Panc1 (cell line): ENCODE measurements at regions not wholly inside any gene's neighbourhood (a gene's known extent, or its start where the extent isn't known, plus 50 kb on each side); places are given as distances from the start of the nearest gene placed in this dataset.
A peak's percentile ranks its signal among the peaks of the same experiment; 100 is the strongest.

ENCODE experiments used
- POLR2AphosphoS5 ChIP-seq: IDR thresholded peaks from 2 replicates; pipeline ENCODE4 v1.6.1; 2012; ENCODE audit warnings: mild to moderate bottlenecking, low read depth, low read length, moderate library complexity
- TCF7L2 ChIP-seq: IDR thresholded peaks from 2 replicates; pipeline ENCODE4 v1.6.1; 2011; ENCODE audit warnings: mild to moderate bottlenecking, low read depth, low read length, inconsistent platforms
- TF ChIP-seq, protein P1 (sequence below): fragments of 450-650 bp; IDR thresholded peaks from 2 replicates; pipeline ENCODE4 v1.5.1; 2017; ENCODE audit warnings: mild to moderate bottlenecking
- TF ChIP-seq, protein P2 (sequence below), 2 experiments: IDR thresholded peaks; 2 replicates each; pipeline ENCODE4 v1.6.1; 2011 to 2012; ENCODE audit warnings: low read depth in 2 of 2, control low read depth in 1 of 2, low read length in 1 of 2, mild to moderate bottlenecking in 1 of 2, moderate library complexity in 1 of 2; ENCODE audit not compliant: insufficient read depth in 1 of 2

DNA sequence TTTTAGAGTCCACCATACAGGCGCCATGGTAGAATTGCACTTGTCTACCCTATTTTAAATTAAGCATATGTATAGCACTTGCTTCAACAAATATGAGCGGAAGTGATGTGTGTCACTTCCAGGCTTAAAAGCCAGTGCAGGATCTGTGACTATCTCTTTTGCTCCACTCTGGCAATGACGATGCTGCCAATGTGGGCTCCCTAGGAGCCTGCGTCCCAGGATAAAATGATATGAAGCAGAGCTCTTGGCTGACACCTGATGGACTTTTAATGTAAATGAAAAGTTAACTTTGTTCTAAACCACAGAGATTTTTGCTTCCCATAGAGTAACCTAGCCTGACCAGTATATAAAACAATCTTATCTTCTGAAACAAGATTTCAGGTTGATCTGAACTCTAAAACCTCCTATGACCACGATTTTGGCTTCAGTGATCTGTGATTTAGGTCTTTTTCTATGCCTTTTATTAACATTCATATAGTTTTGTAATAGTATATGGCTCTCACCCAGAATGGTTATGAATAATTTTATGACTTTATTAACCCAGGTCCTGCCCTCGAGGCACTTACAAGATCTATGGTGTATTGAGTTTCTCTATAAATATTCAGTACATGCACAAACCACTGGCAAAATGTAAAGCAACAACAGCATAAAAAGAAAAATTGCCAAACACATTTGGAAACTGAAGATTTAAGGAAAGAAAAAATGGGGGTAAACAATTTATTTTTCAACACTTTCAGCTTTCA lies 422.5 kb upstream of the PIK3C3 start:
- TF ChIP-seq, protein P1, sequence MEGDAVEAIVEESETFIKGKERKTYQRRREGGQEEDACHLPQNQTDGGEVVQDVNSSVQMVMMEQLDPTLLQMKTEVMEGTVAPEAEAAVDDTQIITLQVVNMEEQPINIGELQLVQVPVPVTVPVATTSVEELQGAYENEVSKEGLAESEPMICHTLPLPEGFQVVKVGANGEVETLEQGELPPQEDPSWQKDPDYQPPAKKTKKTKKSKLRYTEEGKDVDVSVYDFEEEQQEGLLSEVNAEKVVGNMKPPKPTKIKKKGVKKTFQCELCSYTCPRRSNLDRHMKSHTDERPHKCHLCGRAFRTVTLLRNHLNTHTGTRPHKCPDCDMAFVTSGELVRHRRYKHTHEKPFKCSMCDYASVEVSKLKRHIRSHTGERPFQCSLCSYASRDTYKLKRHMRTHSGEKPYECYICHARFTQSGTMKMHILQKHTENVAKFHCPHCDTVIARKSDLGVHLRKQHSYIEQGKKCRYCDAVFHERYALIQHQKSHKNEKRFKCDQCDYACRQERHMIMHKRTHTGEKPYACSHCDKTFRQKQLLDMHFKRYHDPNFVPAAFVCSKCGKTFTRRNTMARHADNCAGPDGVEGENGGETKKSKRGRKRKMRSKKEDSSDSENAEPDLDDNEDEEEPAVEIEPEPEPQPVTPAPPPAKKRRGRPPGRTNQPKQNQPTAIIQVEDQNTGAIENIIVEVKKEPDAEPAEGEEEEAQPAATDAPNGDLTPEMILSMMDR: peak; percentile 26
- TF ChIP-seq POLR2AphosphoS5 (no peak), TCF7L2 (no peak)
- TF ChIP-seq, protein P2, sequence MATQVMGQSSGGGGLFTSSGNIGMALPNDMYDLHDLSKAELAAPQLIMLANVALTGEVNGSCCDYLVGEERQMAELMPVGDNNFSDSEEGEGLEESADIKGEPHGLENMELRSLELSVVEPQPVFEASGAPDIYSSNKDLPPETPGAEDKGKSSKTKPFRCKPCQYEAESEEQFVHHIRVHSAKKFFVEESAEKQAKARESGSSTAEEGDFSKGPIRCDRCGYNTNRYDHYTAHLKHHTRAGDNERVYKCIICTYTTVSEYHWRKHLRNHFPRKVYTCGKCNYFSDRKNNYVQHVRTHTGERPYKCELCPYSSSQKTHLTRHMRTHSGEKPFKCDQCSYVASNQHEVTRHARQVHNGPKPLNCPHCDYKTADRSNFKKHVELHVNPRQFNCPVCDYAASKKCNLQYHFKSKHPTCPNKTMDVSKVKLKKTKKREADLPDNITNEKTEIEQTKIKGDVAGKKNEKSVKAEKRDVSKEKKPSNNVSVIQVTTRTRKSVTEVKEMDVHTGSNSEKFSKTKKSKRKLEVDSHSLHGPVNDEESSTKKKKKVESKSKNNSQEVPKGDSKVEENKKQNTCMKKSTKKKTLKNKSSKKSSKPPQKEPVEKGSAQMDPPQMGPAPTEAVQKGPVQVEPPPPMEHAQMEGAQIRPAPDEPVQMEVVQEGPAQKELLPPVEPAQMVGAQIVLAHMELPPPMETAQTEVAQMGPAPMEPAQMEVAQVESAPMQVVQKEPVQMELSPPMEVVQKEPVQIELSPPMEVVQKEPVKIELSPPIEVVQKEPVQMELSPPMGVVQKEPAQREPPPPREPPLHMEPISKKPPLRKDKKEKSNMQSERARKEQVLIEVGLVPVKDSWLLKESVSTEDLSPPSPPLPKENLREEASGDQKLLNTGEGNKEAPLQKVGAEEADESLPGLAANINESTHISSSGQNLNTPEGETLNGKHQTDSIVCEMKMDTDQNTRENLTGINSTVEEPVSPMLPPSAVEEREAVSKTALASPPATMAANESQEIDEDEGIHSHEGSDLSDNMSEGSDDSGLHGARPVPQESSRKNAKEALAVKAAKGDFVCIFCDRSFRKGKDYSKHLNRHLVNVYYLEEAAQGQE (IDR thresholded peaks at IDR 0.05; ENCODE audit: insufficient read depth in 1 of 2, low read depth in 2 of 2, low read length in 1 of 2): no peak
